HG03439 (cell line): ENCODE measurements at regions not wholly inside any gene's neighbourhood (a gene's known extent, or its start where the extent isn't known, plus 50 kb on each side); places are given as distances from the start of the nearest gene placed in this dataset.

ENCODE experiments used
- ATAC-seq: cut with Tn5 transposase; IDR thresholded peaks from one replicate; pipeline ENCODE4 v1.9.1; 2021; ENCODE audit warnings: mild to moderate bottlenecking, moderate library complexity; ENCODE audit not compliant: unreplicated experiment

GRCh38 chr9:27991221-27991620 lies 417.9 kb upstream of the C9orf72 start:
- no peak for ATAC-seq

DNA sequence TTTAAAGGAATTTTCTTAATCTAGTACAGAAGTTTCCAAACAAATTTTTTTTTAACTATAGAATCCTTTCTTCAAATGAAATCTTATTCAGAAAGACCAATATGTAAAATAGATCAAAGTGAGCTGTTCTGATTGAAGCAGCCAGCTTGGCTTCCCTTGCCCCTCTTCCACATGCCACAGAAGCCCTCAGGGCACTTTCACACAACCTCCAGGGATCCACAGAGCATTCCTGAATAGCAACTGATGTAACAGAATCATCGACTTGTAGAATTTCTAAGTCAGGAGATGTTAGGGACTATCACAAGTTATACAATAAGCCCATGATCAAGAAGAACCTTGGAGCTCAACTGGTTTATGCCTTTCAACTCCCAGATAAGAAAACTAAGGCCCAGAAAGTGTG lies 427.8 kb upstream of the C9orf72 start:
- ATAC-seq: no peak

- ATAC-seq: no peak
Observed at GRCh38 chr9:28004900-28005299, 431.6 kb upstream of the C9orf72 start.

DNA sequence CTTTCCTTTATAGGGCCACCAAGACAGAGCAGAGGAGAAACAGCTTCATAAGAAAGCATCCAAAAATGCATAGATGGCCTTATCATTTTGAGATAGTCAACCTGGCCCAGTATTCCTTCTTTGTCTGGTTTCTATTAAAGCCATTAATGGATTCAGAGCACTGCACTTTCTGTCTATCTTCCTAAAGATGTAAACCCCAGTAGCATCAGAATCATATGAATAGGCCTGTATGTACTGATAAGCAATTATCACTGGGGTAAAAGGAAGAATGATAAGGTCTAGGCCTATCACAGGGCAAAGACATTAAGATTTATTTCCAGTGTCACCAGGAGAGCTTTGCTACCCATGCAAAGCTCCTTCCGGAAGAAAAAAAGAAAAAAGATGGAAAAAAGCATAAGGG lies 432.5 kb upstream of the C9orf72 start:
- no peak for ATAC-seq

- no peak for ATAC-seq
Observed at GRCh38 chr9:28007097-28007817, 434.0 kb upstream of the C9orf72 start.

GRCh38 chr9:28014212-28014611 lies 440.9 kb upstream of the C9orf72 start:
- ATAC-seq: no peak

GRCh38 chr9:28024676-28025075 lies 451.4 kb upstream of the C9orf72 start:
- no peak for ATAC-seq

GRCh38 chr9:28025186-28025585 lies 451.9 kb upstream of the C9orf72 start:
- no peak for ATAC-seq

DNA sequence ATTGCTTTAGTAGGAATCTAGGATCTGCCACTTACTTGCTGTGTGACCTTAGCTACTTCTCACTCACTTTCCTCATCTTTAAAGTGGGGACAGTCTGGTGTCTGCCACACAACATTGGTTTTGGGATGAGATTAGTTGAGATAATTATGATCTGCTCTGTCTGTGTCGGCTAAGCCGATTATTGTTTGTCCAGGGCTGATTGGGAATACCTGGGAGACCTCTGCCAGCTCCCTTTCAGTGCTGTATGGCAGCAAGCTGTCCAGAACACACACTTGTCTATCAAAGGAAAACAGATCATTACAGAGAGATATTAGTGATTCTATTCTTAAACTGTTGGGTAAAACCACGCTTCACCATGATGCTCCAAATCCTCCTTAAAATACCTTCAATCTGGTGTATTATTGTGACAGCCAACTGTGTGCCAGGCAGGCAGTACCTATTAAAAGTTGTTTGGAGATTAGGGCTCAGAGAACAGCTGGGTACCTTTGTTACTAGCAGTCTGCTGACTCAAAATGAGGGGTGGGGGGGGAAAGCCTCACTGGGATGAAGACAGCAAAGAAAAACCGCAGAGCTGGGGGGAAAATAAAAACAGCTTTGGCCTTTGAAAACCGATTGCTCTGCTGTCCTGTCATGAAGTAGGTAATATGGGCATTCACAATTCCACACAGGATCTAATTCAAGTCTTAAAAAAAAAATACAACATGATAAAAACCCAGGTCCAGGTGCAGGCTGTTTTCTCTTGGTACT lies 458.4 kb upstream of the C9orf72 start:
- ATAC-seq: no peak

GRCh38 chr9:28032268-28032590 lies 458.9 kb upstream of the C9orf72 start:
- ATAC-seq: no peak

DNA sequence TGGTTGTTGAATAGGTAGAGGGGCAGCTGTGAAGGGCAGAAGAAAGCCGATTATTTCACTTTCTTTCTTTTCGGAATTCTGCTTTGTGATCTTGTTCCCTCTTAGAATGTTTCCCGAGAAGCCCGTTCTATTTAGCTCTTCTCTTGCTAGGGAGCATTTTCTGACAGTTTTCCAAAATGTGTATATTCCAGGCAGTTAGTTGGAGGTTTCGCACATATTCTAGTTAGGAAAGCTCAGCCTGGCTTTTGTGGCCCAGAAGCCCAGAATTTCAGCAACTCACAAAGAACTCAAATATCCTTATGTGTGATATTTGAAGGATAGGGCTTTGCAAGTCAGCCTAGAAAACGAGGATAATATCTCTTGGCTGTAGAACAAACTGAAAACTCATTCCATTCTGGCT lies 461.0 kb upstream of the C9orf72 start:
- ATAC-seq: no peak

- no peak for ATAC-seq
Observed at GRCh38 chr9:28037968-28038367, 464.7 kb upstream of the C9orf72 start.

- ATAC-seq: no peak
Observed at GRCh38 chr9:28045051-28045450, 471.8 kb upstream of the C9orf72 start.

GRCh38 chr9:28050046-28050445 lies 476.8 kb upstream of the C9orf72 start:
- ATAC-seq: no peak

DNA sequence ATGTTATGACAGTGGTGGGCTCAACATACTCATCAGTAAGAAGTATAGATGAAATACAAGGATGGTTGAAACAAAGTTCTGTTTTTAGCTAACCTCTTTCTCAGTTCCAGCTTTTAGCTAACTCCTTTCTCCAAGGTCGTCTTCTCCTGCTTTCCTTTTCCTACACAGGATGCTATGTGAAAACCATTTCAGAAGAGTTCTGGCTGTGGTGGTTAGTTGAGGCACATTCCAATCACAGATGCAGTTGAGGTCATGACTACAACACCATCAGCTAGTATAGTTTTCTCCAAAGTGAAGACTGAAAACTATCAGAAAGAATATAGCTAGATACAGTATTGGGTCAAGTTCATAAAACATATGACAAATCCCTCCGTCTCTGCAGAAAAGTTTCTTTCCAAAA lies 477.7 kb upstream of the C9orf72 start:
- no peak for ATAC-seq

- no peak for ATAC-seq
Observed at GRCh38 chr9:28051559-28052503, 478.6 kb upstream of the C9orf72 start.

- no peak for ATAC-seq
Observed at GRCh38 chr9:28053096-28053777, 480.0 kb upstream of the C9orf72 start.

DNA sequence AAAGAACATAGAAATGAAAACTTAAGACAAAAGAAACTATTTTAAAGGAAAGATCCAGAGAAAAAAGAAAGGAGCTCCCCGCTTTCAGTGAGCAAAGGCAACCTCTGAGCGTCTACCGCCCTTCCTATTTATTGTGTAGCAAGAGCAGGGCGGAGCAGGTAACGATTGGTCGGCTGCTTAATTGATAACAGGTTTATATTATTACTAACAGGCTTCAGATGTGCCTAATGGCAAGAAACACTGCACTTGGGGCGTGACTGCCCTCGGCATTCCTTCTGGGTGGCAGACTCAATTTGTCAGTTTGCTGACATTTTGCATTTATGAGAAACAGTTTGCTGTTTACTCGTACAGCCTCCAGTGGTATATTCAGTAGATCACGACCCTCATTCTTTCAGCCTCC lies 482.7 kb upstream of the C9orf72 start:
- no peak for ATAC-seq

DNA sequence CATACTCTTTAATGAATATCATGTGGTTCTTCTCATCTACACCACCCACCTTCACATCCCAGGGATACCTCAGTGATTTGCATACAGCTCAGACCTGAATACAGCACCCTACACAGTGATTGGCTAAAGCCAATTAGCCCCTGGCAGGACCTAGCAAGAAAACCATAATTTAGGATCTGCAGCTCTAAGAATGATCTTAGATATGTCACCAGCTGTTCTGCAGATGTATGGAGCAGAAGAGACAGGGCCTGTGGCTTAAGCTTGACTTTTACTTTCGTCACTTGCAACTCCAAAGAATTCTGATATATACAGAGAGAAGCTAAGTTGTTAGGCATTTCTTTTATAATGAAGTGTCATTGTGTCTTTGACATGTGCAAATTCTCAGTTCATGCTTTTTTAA lies 483.2 kb upstream of the C9orf72 start:
- no peak for ATAC-seq

- ATAC-seq: no peak
Observed at GRCh38 chr9:28059192-28059591, 485.9 kb upstream of the C9orf72 start.

DNA sequence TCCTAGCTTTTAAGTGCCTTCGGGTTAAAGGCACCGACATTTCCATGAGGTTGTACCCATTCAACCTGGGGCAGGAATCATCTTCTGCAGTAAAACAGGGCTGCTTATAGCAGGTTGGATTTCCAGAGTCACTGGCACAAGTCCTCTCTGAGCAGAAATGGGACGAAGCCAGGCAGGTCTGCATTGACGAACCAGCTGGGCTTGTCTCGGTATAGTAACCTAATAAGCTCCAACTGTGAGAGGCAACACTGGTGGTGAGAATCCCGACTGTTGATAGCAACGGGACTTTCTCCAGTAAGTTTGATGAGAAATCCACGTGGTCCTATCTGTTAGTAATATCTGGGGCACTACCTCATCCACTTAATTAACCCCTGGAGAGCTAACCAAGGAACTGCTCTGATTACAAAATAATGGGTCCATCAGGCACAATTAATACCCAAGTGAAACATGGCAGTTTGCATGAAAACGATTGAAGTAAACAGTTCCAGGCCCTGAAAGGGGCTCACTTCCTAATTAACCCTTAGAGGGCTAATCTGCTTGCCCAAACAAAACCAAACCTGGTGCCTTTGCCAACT lies 491.0 kb upstream of the C9orf72 start:
- ATAC-seq: no peak
